Esophagus muscularis mucosa (tissue), 4 donors: ENCODE measurements at regions not wholly inside any gene's neighbourhood (a gene's known extent, or its start where the extent isn't known, plus 50 kb on each side); places are given as distances from the start of the nearest gene placed in this dataset.

Source experiments
- DNase-seq: peaks from one replicate; pipeline ENCODE4 v3.0.0-alpha.2; 2017; ENCODE audit errors: extremely low spot score
- H3K27ac ChIP-seq, 4 donors: fragments of 200-600 bp; sonication (generic); replicated peaks in 1 of 4; 1 replicate in 3 of 4; 2 replicates in 1 of 4; pipeline ENCODE4 v1.5.1; 2016 to 2019; ENCODE audit warnings: mild to moderate bottlenecking in 1 of 4
- H3K27me3 ChIP-seq, 4 donors: fragments of 200-600 bp; sonication (generic); one replicate each; pipeline versions ENCODE4 v1.5.1 to v1.6.0; 2016 to 2019
- H3K36me3 ChIP-seq, 4 donors: fragments of 200-600 bp; sonication (generic); one replicate each; pipeline ENCODE4 v1.5.1; 2016 to 2019
- H3K4me1 ChIP-seq, 4 donors: fragments of 200-600 bp; sonication (generic); one replicate each; pipeline ENCODE4 v1.5.1; 2016 to 2019
- H3K4me3 ChIP-seq, 4 donors: fragments of 200-600 bp; sonication (generic); 1 replicate in 2 of 4; 2 replicates in 2 of 4; pipeline ENCODE4 v1.5.1; 2016 to 2019; ENCODE audit warnings: mild to moderate bottlenecking in 4 of 4, moderate library complexity in 1 of 4
- H3K9me3 ChIP-seq, 4 donors: fragments of 200-600 bp; sonication (generic); 1 replicate in 3 of 4; 2 replicates in 1 of 4; pipeline ENCODE4 v1.5.1; 2016 to 2019
- CTCF ChIP-seq, 3 experiments: fragments of 200-600 bp in 2 of 3; fragments of 450-650 bp in 1 of 3; sonication (generic) in 2 of 3; IDR thresholded peaks; one replicate each; pipeline ENCODE4 v1.5.1; 2017 to 2019; ENCODE audit warnings: antibody characterized with exemption in 3 of 3, mild to moderate bottlenecking in 2 of 3, moderate library complexity in 1 of 3
- EP300 ChIP-seq: sonication (generic); formaldehyde crosslinking; IDR thresholded peaks from one replicate; pipeline ENCODE4 v1.6.1; 2017; ENCODE audit warnings: antibody characterized with exemption
- POLR2A ChIP-seq: fragments of 450-650 bp; IDR thresholded peaks from one replicate; pipeline ENCODE4 v1.6.1; 2017; ENCODE audit warnings: antibody characterized with exemption, moderate library complexity, mild to moderate bottlenecking, low read depth
- POLR2AphosphoS5 ChIP-seq, 2 donors: sonication (generic); formaldehyde crosslinking; IDR thresholded peaks; one replicate each; pipeline ENCODE4 v1.6.1; 2017; ENCODE audit warnings: antibody characterized with exemption in 2 of 2
- WGBS: methylation state at CpG from one replicate; pipeline ENCODE4 v1.1.5; 2018; 5-methylcytosine and 5-hydroxymethylcytosine counted together
- intact Hi-C: fragments of 100-400 bp; cut with DNase I; formaldehyde crosslinking; loops from one replicate; pipeline ENCODE4 v1.15.1; 2023

- H3K27me3 ChIP-seq = no peaks in the 10 kb centered on the region
- no peak overlapping the region for H3K4me3 ChIP-seq
- DNase-seq = no peak
- WGBS = 77% methylated on average over 4 of the region's 4 CpGs
- no peaks in the 10 kb centered on the region for H3K9me3 ChIP-seq
- intact Hi-C loops = no loop called here
- TF ChIP-seq POLR2AphosphoS5 (IDR thresholded peaks at IDR 0.05) = no peak
- TF ChIP-seq EP300 = no peak
- no peak for TF ChIP-seq POLR2A
- TF ChIP-seq CTCF (IDR thresholded peaks at IDR 0.05) = no peak
- no peak overlapping the region for H3K27ac ChIP-seq
- no peaks in the 10 kb centered on the region for H3K36me3 ChIP-seq
- H3K4me1 ChIP-seq = no peaks in the 10 kb centered on the region
Measured at GRCh38 chr2:104049438-104049837, 804.5 kb upstream of the POU3F3 start.

- intact Hi-C loops = no loop called here
- TF ChIP-seq EP300 (no peak), POLR2AphosphoS5 (IDR thresholded peaks at IDR 0.05) (no peak), POLR2A (no peak), CTCF (IDR thresholded peaks at IDR 0.05) (no peak)
- H3K9me3 ChIP-seq = no peaks in the 10 kb centered on the region
- H3K27ac ChIP-seq = no peak overlapping the region
- DNase-seq = no peak
- H3K36me3 ChIP-seq = no peaks in the 10 kb centered on the region
- 67% methylated on average over 5 of the region's 5 CpGs for WGBS
- no peaks in the 10 kb centered on the region for H3K4me1 ChIP-seq
- H3K4me3 ChIP-seq = no peak overlapping the region
- H3K27me3 ChIP-seq = no peaks in the 10 kb centered on the region
Measured at GRCh38 chr2:104049981-104050380, 803.9 kb upstream of the POU3F3 start.

- no peak for DNase-seq
- no peaks in the 10 kb centered on the region for H3K27me3 ChIP-seq
- H3K36me3 ChIP-seq = no peaks in the 10 kb centered on the region
- intact Hi-C loops = no loop called here
- no peaks in the 10 kb centered on the region for H3K9me3 ChIP-seq
- H3K4me1 ChIP-seq = no peaks in the 10 kb centered on the region
- no peak for TF ChIP-seq POLR2A
- no peak for TF ChIP-seq EP300
- no peak for TF ChIP-seq POLR2AphosphoS5 (IDR thresholded peaks at IDR 0.05)
- no peak for TF ChIP-seq CTCF (IDR thresholded peaks at IDR 0.05)
- 78% methylated on average over 5 of the region's 5 CpGs for WGBS
- no peak overlapping the region for H3K4me3 ChIP-seq
- no peak overlapping the region for H3K27ac ChIP-seq
Measured at GRCh38 chr2:104050656-104051242, 803.2 kb upstream of the POU3F3 start.

- H3K27me3 ChIP-seq = no peaks in the 10 kb centered on the region
- H3K27ac ChIP-seq = no peak overlapping the region
- H3K36me3 ChIP-seq = no peaks in the 10 kb centered on the region
- no peaks in the 10 kb centered on the region for H3K4me1 ChIP-seq
- DNase-seq = no peak
- intact Hi-C loops = no loop called here
- TF ChIP-seq EP300 = no peak
- no peak overlapping the region for H3K4me3 ChIP-seq
- H3K9me3 ChIP-seq = no peaks in the 10 kb centered on the region
- WGBS = 84% methylated on average over 6 of the region's 6 CpGs
Measured at GRCh38 chr2:104051766-104052165, 802.1 kb upstream of the POU3F3 start.

- 74% methylated on average over 5 of the region's 5 CpGs for WGBS
- Histone ChIP-seq H3K27me3 (no peaks in the 10 kb centered on the region), H3K9me3 (no peaks in the 10 kb centered on the region), H3K27ac (no peak overlapping the region), H3K4me1 (no peaks in the 10 kb centered on the region), H3K4me3 (no peak overlapping the region), H3K36me3 (no peaks in the 10 kb centered on the region)
- no peak for DNase-seq
- intact Hi-C loops = no loop called here
- TF ChIP-seq POLR2AphosphoS5 (IDR thresholded peaks at IDR 0.05) (no peak), EP300 (no peak), POLR2A (no peak), CTCF (IDR thresholded peaks at IDR 0.05) (no peak)
Measured at GRCh38 chr2:104052356-104052755, 801.6 kb upstream of the POU3F3 start.
